Endothelial cell of umbilical vein (primary cell): ENCODE measurements at regions not wholly inside any gene's neighbourhood (a gene's known extent, or its start where the extent isn't known, plus 50 kb on each side); places are given as distances from the start of the nearest gene placed in this dataset.

Experiments
- CTCF ChIP-seq, 2 donors: IDR thresholded peaks; 1 replicate in 1 of 2; 2 replicates in 1 of 2; pipeline ENCODE4 v1.5.1; 2011; ENCODE audit warnings: low read length in 2 of 2, mild to moderate bottlenecking in 2 of 2, moderate library complexity in 2 of 2, control low read depth in 1 of 2, inconsistent platforms in 1 of 2, low read depth in 1 of 2; ENCODE audit not compliant: insufficient read depth in 1 of 2; ENCODE audit errors: extremely low read depth in 1 of 2
- EZH2 ChIP-seq: IDR thresholded peaks from 2 replicates; pipeline ENCODE4 v1.6.1; 2012; ENCODE audit warnings: borderline replicate concordance, low read depth, mild to moderate bottlenecking, moderate library complexity, low read length, inconsistent platforms; ENCODE audit not compliant: severe bottlenecking
- FOS ChIP-seq: IDR thresholded peaks from 2 replicates; pipeline ENCODE4 v1.6.1; 2011; ENCODE audit warnings: mild to moderate bottlenecking, low read length, moderate library complexity, borderline replicate concordance; ENCODE audit not compliant: insufficient read depth
- GATA2 ChIP-seq: IDR thresholded peaks from 2 replicates; pipeline ENCODE4 v1.7.0; 2011; ENCODE audit warnings: low read depth, mild to moderate bottlenecking, moderate library complexity, mixed read lengths, low read length; ENCODE audit not compliant: insufficient read length, insufficient read depth
- JUN ChIP-seq: IDR thresholded peaks from 2 replicates; pipeline ENCODE4 v1.6.1; 2011; ENCODE audit warnings: borderline replicate concordance, low read depth; ENCODE audit not compliant: insufficient read length, insufficient read depth
- MAX ChIP-seq: IDR thresholded peaks from 2 replicates; pipeline ENCODE4 v1.6.1; 2011; ENCODE audit not compliant: insufficient read depth, insufficient read length
- MYC ChIP-seq: IDR thresholded peaks from one replicate; pipeline ENCODE4 v1.6.1; 2011; ENCODE audit warnings: mild to moderate bottlenecking, low read depth, low read length
- POLR2A ChIP-seq: IDR thresholded peaks from 2 replicates; pipeline ENCODE4 v1.6.1; 2012; ENCODE audit warnings: low read depth, mild to moderate bottlenecking, control low read depth, low read length
- POLR2AphosphoS5 ChIP-seq: IDR thresholded peaks from 2 replicates; pipeline ENCODE4 v1.6.1; 2012; ENCODE audit warnings: low read depth, mild to moderate bottlenecking, control low read depth, low read length, moderate library complexity; ENCODE audit not compliant: insufficient read depth

- TF ChIP-seq MYC (no peak), CTCF (IDR thresholded peaks at IDR 0.05; ENCODE audit: extremely low read depth in 1 of 2, insufficient read depth in 1 of 2, low read depth in 1 of 2, low read length in 2 of 2) (no peak), POLR2A (no peak), EZH2 (no peak), POLR2AphosphoS5 (no peak), GATA2 (no peak), FOS (no peak), JUN (no peak), MAX (no peak)
These were observed 108.2 kb upstream of the PCBD1 start for GRCh38 chr10:70996549-70996948.
